ENCODE measurements at regions not wholly inside any gene's neighbourhood (a gene's known extent, or its start where the extent isn't known, plus 50 kb on each side); places are given as distances from the start of the nearest gene placed in this dataset.

- no peak overlapping the region for H3K14ac ChIP-seq (ENCODE audit: insufficient read length)
- no peak overlapping the region for H3K4me2 ChIP-seq (ENCODE audit: insufficient read depth in 1 of 2, low read depth in 2 of 2, low read length in 2 of 2)
- WGBS, 2 experiments (ENCODE audit: extremely low coverage in 1 of 2, insufficient coverage in 1 of 2, insufficient read length in 1 of 2, insufficient replicate concordance in 2 of 2, low coverage in 1 of 2, low lambda C conversion rate in 2 of 2, missing lambda C conversion rate in 1 of 2): 93% methylated on average over 4 of the region's 4 CpGs; no CpG with 5 or more reads in 1 of the 2 experiments
- H3K4ac ChIP-seq (replicated peaks; ENCODE audit: insufficient read length, low read depth, low read length): no peak overlapping the region
- no peak overlapping the region for H2BK20ac ChIP-seq (ENCODE audit: low read length)
- H4K20me1 ChIP-seq (replicated peaks in 1 of 2; ENCODE audit: control insufficient read depth in 1 of 2, insufficient read depth in 2 of 2, low read length in 2 of 2): no peaks in the 10 kb centered on the region
- H2AFZ ChIP-seq (ENCODE audit: low read length): no peak overlapping the region
- H3K79me1 ChIP-seq (ENCODE audit: low read depth, low read length): no peaks in the 10 kb centered on the region
- no peaks in the 10 kb centered on the region for H3K27me3 ChIP-seq (replicated peaks in 1 of 4; ENCODE audit: control insufficient read depth in 3 of 4, extremely low read depth in 1 of 4, insufficient read depth in 3 of 4, low read length in 3 of 4)
- H3K9me3 ChIP-seq (ENCODE audit: insufficient read depth in 2 of 2, low read depth in 1 of 2, low read length in 1 of 2): no peaks in the 10 kb centered on the region
- H3K4me1 ChIP-seq (replicated peaks in 1 of 4; ENCODE audit: control insufficient read depth in 3 of 4, insufficient read depth in 4 of 4, low read length in 3 of 4): no peaks in the 10 kb centered on the region
- H3K23me2 ChIP-seq (ENCODE audit: low read depth, low read length): no peaks in the 10 kb centered on the region
- CTCF ChIA-PET (ENCODE audit: partially characterized antibody): interaction anchor here (1.8 kb wide), 1 partner anchor 23 kb away, joined by 7 read pairs; no protein-coding TSS in a partner anchor
- H4K8ac ChIP-seq (ENCODE audit: extremely low read depth, insufficient read depth, low read length): no peak overlapping the region
- no peaks in the 10 kb centered on the region for H3K36me3 ChIP-seq (ENCODE audit: control insufficient read depth in 2 of 4, insufficient read depth in 4 of 4, low read length in 3 of 4)
- no peak overlapping the region for H3K4me3 ChIP-seq (ENCODE audit: extremely low read depth in 1 of 4, insufficient read depth in 2 of 4, low read depth in 3 of 4, low read length in 4 of 4)
- POLR2A ChIA-PET (ENCODE audit: partially characterized antibody): no interaction called here
- no peak overlapping the region for H2BK120ac ChIP-seq (replicated peaks; ENCODE audit: low read depth, low read length)
- no peak overlapping the region for H2BK12ac ChIP-seq (ENCODE audit: low read depth, low read length)
- H3K9ac ChIP-seq (replicated peaks in 1 of 4; ENCODE audit: extremely low read depth in 1 of 4, low read depth in 3 of 4, low read length in 3 of 4): no peak overlapping the region
- H3K18ac ChIP-seq (ENCODE audit: extremely low read depth, low read length): no peak overlapping the region
- no peak overlapping the region for H4K91ac ChIP-seq (replicated peaks; ENCODE audit: insufficient read length, low read length)
- DNase-seq (ENCODE audit: low read depth in 1 of 2, low spot score in 2 of 2) (no peak), FAIRE-seq (no peak)
- no peak overlapping the region for H3K23ac ChIP-seq (ENCODE audit: insufficient read length)
- no peak overlapping the region for H2BK5ac ChIP-seq (ENCODE audit: low read depth, low read length)
- H2BK15ac ChIP-seq (ENCODE audit: low read length): no peak overlapping the region
- no peak overlapping the region for H4K5ac ChIP-seq (ENCODE audit: insufficient read length, low read depth, low read length)
- H3K56ac ChIP-seq (replicated peaks; ENCODE audit: insufficient read length, low read depth, low read length): no peak overlapping the region
- H2AK5ac ChIP-seq (ENCODE audit: low read depth, low read length): no peak overlapping the region
- no peak overlapping the region for H3K27ac ChIP-seq (ENCODE audit: low read depth, low read length)
- no peaks in the 10 kb centered on the region for H3K79me2 ChIP-seq (ENCODE audit: control insufficient read depth in 1 of 2, insufficient read depth in 2 of 2, low read length in 2 of 2)
- TF ChIP-seq CHD2 (IDR thresholded peaks at IDR 0.05; ENCODE audit: low read length): no peak
- no peak for TF ChIP-seq USF2 (IDR thresholded peaks at IDR 0.05; ENCODE audit: low read length)
- TF ChIP-seq KDM1A (IDR thresholded peaks at IDR 0.05; ENCODE audit: borderline replicate concordance, low read length): no peak
- TF ChIP-seq HDAC6 (IDR thresholded peaks at IDR 0.05; ENCODE audit: low read depth, low read length): no peak
Observed at GRCh38 chr18:40911582-40912254, 1043.3 kb upstream of the PIK3C3 start.

All from H1 (cell line).